HepG2 (cell line): ENCODE measurements at regions not wholly inside any gene's neighbourhood (a gene's known extent, or its start where the extent isn't known, plus 50 kb on each side); places are given as distances from the start of the nearest gene placed in this dataset.

ENCODE experiments used
- ATAC-seq: fragments of 200-7000 bp; cut with Tn5 transposase; 3 replicates; pipeline ENCODE4 v1.9.1; 2020; ENCODE audit warnings: mild to moderate bottlenecking, moderate library complexity
- BruUV-seq: library from RNA; stranded (reverse); fragments of 400-500 nt; replicated peaks from 2 replicates; lab custom pipeline; 2021; lab: Mats Ljungman, UMichigan
- CTCF ChIA-PET: fragments of 300-600 bp; formaldehyde crosslinking; extraction: SDS; loops from one replicate; lab custom pipeline; 2021; ENCODE audit warnings: low total read pairs, inconsistent platforms, low intra/inter-chr PET ratio; lab: Yijun Ruan, JAX
- POLR2A ChIA-PET: fragments of 350-600 bp; sonication (Branson Sonifier 250); formaldehyde crosslinking; loops from one replicate; lab custom pipeline; 2020; ENCODE audit warnings: antibody characterized with exemption, inconsistent platforms; lab: Yijun Ruan, JAX
- DNase-seq: peaks from one replicate; pipeline ENCODE4 v3.0.0-alpha.2; 2015; ENCODE audit warnings: low spot score
- FAIRE-seq: peaks from 3 replicates; lab custom pipeline; 2011; peaks lifted over from hg19 to GRCh38; lab: Jason Lieb, UNC
- H2AFZ ChIP-seq: one replicate; pipeline ENCODE4 v1.6.1; 2011; ENCODE audit warnings: low read length, inconsistent platforms
- H3K27ac ChIP-seq: fragments of 300-600 bp; 3 replicates; pipeline ENCODE4 v1.8.0; 2011; ENCODE audit warnings: mixed run types, mild to moderate bottlenecking, mixed read lengths, low read length, inconsistent platforms; ENCODE audit not compliant: insufficient read depth; ENCODE audit errors: extremely low read length
- H3K27me3 ChIP-seq, 2 experiments: fragments of 200-600 bp in 1 of 2; 2 replicates in 1 of 2; 3 replicates in 1 of 2; pipeline versions ENCODE4 v1.6.0 to v1.8.0; 2011; ENCODE audit warnings: low read length in 2 of 2, mild to moderate bottlenecking in 2 of 2, moderate library complexity in 2 of 2, inconsistent platforms in 1 of 2; ENCODE audit not compliant: insufficient read depth in 2 of 2, control insufficient read depth in 1 of 2
- H3K36me3 ChIP-seq, 2 experiments: fragments of 200-600 bp in 1 of 2; replicated peaks in 1 of 2; 2 replicates in 1 of 2; 3 replicates in 1 of 2; pipeline versions ENCODE4 v1.5.1 to v1.8.0; 2011; ENCODE audit warnings: low read length in 2 of 2, inconsistent platforms in 1 of 2; ENCODE audit not compliant: insufficient read depth in 2 of 2, control insufficient read depth in 1 of 2
- H3K4me1 ChIP-seq: 2 replicates; pipeline ENCODE4 v1.5.1; 2012; ENCODE audit warnings: low read length, inconsistent platforms; ENCODE audit not compliant: insufficient read depth
- H3K4me2 ChIP-seq: 2 replicates; pipeline ENCODE4 v1.6.0; 2011; ENCODE audit warnings: low read depth, low read length, inconsistent platforms
- H3K4me3 ChIP-seq, 3 experiments: fragments of 200-600 bp in 1 of 3; sonication (generic), shearing (Covaris generic) in 1 of 3; replicated peaks in 1 of 3; 2 replicates each; pipeline ENCODE4 v1.5.1; 2011 to 2016; ENCODE audit warnings: low read length in 3 of 3, inconsistent platforms in 2 of 3, low read depth in 2 of 3, mild to moderate bottlenecking in 2 of 3, control low read depth in 1 of 3, mixed read lengths in 1 of 3; ENCODE audit not compliant: insufficient read depth in 1 of 3
- H3K79me2 ChIP-seq: one replicate; pipeline ENCODE4 v1.6.1; 2011; ENCODE audit warnings: low read length, inconsistent platforms; ENCODE audit not compliant: insufficient read depth
- H3K9ac ChIP-seq: 2 replicates; pipeline ENCODE4 v1.6.0; 2011; ENCODE audit warnings: mild to moderate bottlenecking, low read depth, low read length, inconsistent platforms; ENCODE audit not compliant: insufficient read depth
- H3K9me3 ChIP-seq: 2 replicates; pipeline ENCODE4 v1.5.1; 2012; ENCODE audit warnings: mild to moderate bottlenecking, low read length
- H4K20me1 ChIP-seq: 2 replicates; pipeline ENCODE4 v1.6.0; 2011; ENCODE audit warnings: inconsistent platforms, mild to moderate bottlenecking, low read length, moderate library complexity; ENCODE audit not compliant: insufficient read depth
- BRF2 ChIP-seq: sonication (generic); formaldehyde crosslinking; IDR thresholded peaks from 2 replicates; pipeline ENCODE4 v1.8.1; 2022; ENCODE audit warnings: mild to moderate bottlenecking, missing genetic modification reagents
- HHEX ChIP-seq: IDR thresholded peaks from 2 replicates; pipeline ENCODE4 v1.6.1; 2016; ENCODE audit warnings: control low read depth
- IRX3 ChIP-seq: sonication (generic); formaldehyde crosslinking; IDR thresholded peaks from 2 replicates; pipeline ENCODE4 v1.8.1; 2023; ENCODE audit warnings: mild to moderate bottlenecking, low read depth, missing genetic modification reagents, borderline replicate concordance
- MXD4 ChIP-seq: IDR thresholded peaks from 2 replicates; pipeline ENCODE4 v1.6.1; 2016; ENCODE audit warnings: mild to moderate bottlenecking, missing biosample characterization, missing genetic modification reagents
- NCOA2 ChIP-seq: sonication (generic); formaldehyde crosslinking; IDR thresholded peaks from 2 replicates; pipeline ENCODE4 v1.8.0; 2022; ENCODE audit warnings: inconsistent platforms
- PAF1 ChIP-seq: IDR thresholded peaks from 2 replicates; pipeline ENCODE4 v1.6.1; 2016; ENCODE audit warnings: missing genetic modification reagents, missing compliant biosample characterization
- PAX8 ChIP-seq: sonication (generic); formaldehyde crosslinking; IDR thresholded peaks from 2 replicates; pipeline ENCODE4 v1.8.0; 2022; ENCODE audit warnings: mild to moderate bottlenecking, missing genetic modification reagents, borderline replicate concordance
- PHF5A ChIP-seq: IDR thresholded peaks from one replicate; pipeline ENCODE4 v1.6.1; 2018; ENCODE audit warnings: low read depth, missing genetic modification reagents; ENCODE audit not compliant: unreplicated experiment
- POLR2AphosphoS5 ChIP-seq: IDR thresholded peaks from 2 replicates; pipeline ENCODE4 v1.6.1; 2012; ENCODE audit warnings: low read depth, low read length
- RARA ChIP-seq: IDR thresholded peaks from 2 replicates; pipeline ENCODE4 v1.6.1; 2016; ENCODE audit warnings: missing genetic modification reagents, missing compliant biosample characterization
- ZNF468 ChIP-seq: sonication (generic); formaldehyde crosslinking; IDR thresholded peaks from 2 replicates; pipeline ENCODE4 v1.8.0; 2022; ENCODE audit warnings: mild to moderate bottlenecking, moderate library complexity, missing genetic modification reagents
- ZNF614 ChIP-seq: IDR thresholded peaks from 2 replicates; pipeline ENCODE4 v1.6.1; 2018; ENCODE audit warnings: missing biosample characterization, missing genetic modification reagents, inconsistent platforms, borderline replicate concordance
- ZNF841 ChIP-seq: sonication (generic); formaldehyde crosslinking; IDR thresholded peaks from 2 replicates; pipeline ENCODE4 v1.8.1; 2023; ENCODE audit warnings: missing genetic modification reagents, borderline replicate concordance
- ZSCAN20 ChIP-seq: sonication (generic); formaldehyde crosslinking; IDR thresholded peaks from 2 replicates; pipeline ENCODE4 v1.4.0; 2020; ENCODE audit warnings: missing genetic modification reagents, mild to moderate bottlenecking, borderline replicate concordance
- WGBS: methylation state at CpG from one replicate; pipeline ENCODE4 v1.1.6; 2017; ENCODE audit warnings: low lambda C conversion rate; 5-methylcytosine and 5-hydroxymethylcytosine counted together
- in situ Hi-C: cut with HindIII; loops from 2 replicates; pipeline ENCODE4 v1.10.0; 2017; ENCODE audit warnings: low pct_unique_long_range_greater_than_20kb; ENCODE audit not compliant: extremely low pct_ligation_motif_present
- intact Hi-C: fragments of 100-400 bp; cut with micrococcal nuclease; formaldehyde crosslinking; loops from one replicate; pipeline ENCODE4 v1.10.0; 2022; ENCODE audit not compliant: unreplicated experiment
- TF ChIP-seq, protein P1 (sequence below): sonication (generic); formaldehyde crosslinking; IDR thresholded peaks from 2 replicates; pipeline ENCODE4 v1.5.0; 2020; ENCODE audit warnings: missing genetic modification reagents
- TF ChIP-seq, protein P2 (sequence below): sonication (generic); formaldehyde crosslinking; IDR thresholded peaks from 2 replicates; pipeline ENCODE4 v1.5.0; 2020; ENCODE audit warnings: mild to moderate bottlenecking, missing genetic modification reagents
- TF ChIP-seq, protein P3 (sequence below): sonication (generic); formaldehyde crosslinking; IDR thresholded peaks from 2 replicates; pipeline ENCODE4 v1.5.0; 2020; ENCODE audit warnings: mild to moderate bottlenecking, missing genetic modification reagents
- TF ChIP-seq, protein P4 (sequence below): sonication (generic); formaldehyde crosslinking; IDR thresholded peaks from 2 replicates; pipeline ENCODE4 v1.9.0; 2021; ENCODE audit warnings: missing genetic modification reagents, mild to moderate bottlenecking, borderline replicate concordance

DNA sequence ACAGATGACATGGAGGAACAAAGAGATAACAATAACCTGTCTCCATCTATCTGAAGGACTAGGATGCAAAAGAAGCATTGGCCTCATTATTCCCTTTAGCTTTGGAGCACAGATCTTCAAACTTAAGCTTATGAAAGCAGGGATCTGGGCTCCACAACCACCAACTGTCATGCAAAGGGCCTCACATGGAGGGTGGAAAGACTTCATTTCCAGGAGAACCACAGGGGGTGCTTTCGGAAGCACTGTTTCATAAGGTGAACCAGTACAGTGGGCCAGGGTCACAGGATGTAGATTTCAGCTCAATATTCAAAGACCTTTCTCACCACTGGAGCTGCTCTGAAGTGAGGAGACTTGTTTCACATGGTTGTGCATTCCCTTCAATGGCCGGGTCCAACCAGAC, 55.1 kb upstream of the MYB start:
- DNase-seq (no peak), ATAC-seq (no peak), FAIRE-seq (no peak)
- in situ Hi-C loops (no loop called here), intact Hi-C loops (no loop called here)
- no peak overlapping the region for H3K27ac ChIP-seq
- no peak overlapping the region for H3K9ac ChIP-seq
- H4K20me1 ChIP-seq: no peaks in the 10 kb centered on the region
- ChIA-PET CTCF (no interaction called here), POLR2A (no interaction called here)
- H3K36me3 ChIP-seq: no peaks in the 10 kb centered on the region
- no peaks in the 10 kb centered on the region for H3K27me3 ChIP-seq
- peaks cover 10% of the 10 kb centered on the region for H3K4me1 ChIP-seq
- H2AFZ ChIP-seq: no peak overlapping the region
- WGBS: 87% methylated on average over 2 of the region's 2 CpGs
- no peak overlapping the region for H3K4me3 ChIP-seq
- H3K9me3 ChIP-seq: no peaks in the 10 kb centered on the region
- no peak overlapping the region for H3K4me2 ChIP-seq
- no TSS peak for BruUV-seq
- no peaks in the 10 kb centered on the region for H3K79me2 ChIP-seq
- TF ChIP-seq IRX3 (no peak), POLR2AphosphoS5 (no peak), RARA (CRISPR knock-in tag) (no peak), ZSCAN20 (CRISPR knock-in tag) (no peak), ZNF841 (CRISPR knock-in tag) (no peak), PHF5A (no peak), PAX8 (CRISPR knock-in tag) (no peak), NCOA2 (no peak), ZNF614 (CRISPR knock-in tag) (no peak), MXD4 (CRISPR knock-in tag) (no peak), BRF2 (CRISPR knock-in tag) (no peak), ZNF468 (CRISPR knock-in tag) (no peak), HHEX (CRISPR knock-in tag) (no peak), PAF1 (CRISPR knock-in tag) (no peak)
- TF ChIP-seq, protein P1, sequence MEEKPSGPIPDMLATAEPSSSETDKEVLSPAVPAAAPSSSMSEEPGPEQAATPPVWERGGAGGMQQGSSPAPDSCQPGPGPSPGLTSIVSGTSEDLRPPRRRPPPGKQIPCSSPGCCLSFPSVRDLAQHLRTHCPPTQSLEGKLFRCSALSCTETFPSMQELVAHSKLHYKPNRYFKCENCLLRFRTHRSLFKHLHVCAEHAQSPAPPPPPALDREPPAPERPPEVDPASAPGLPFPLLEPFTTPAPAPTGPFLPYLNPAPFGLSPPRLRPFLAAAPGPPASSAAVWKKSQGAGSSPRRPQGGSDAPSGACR (CRISPR knock-in tag): no peak
- TF ChIP-seq, protein P2, sequence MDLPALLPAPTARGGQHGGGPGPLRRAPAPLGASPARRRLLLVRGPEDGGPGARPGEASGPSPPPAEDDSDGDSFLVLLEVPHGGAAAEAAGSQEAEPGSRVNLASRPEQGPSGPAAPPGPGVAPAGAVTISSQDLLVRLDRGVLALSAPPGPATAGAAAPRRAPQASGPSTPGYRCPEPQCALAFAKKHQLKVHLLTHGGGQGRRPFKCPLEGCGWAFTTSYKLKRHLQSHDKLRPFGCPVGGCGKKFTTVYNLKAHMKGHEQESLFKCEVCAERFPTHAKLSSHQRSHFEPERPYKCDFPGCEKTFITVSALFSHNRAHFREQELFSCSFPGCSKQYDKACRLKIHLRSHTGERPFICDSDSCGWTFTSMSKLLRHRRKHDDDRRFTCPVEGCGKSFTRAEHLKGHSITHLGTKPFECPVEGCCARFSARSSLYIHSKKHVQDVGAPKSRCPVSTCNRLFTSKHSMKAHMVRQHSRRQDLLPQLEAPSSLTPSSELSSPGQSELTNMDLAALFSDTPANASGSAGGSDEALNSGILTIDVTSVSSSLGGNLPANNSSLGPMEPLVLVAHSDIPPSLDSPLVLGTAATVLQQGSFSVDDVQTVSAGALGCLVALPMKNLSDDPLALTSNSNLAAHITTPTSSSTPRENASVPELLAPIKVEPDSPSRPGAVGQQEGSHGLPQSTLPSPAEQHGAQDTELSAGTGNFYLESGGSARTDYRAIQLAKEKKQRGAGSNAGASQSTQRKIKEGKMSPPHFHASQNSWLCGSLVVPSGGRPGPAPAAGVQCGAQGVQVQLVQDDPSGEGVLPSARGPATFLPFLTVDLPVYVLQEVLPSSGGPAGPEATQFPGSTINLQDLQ: no peak
- TF ChIP-seq, protein P3, sequence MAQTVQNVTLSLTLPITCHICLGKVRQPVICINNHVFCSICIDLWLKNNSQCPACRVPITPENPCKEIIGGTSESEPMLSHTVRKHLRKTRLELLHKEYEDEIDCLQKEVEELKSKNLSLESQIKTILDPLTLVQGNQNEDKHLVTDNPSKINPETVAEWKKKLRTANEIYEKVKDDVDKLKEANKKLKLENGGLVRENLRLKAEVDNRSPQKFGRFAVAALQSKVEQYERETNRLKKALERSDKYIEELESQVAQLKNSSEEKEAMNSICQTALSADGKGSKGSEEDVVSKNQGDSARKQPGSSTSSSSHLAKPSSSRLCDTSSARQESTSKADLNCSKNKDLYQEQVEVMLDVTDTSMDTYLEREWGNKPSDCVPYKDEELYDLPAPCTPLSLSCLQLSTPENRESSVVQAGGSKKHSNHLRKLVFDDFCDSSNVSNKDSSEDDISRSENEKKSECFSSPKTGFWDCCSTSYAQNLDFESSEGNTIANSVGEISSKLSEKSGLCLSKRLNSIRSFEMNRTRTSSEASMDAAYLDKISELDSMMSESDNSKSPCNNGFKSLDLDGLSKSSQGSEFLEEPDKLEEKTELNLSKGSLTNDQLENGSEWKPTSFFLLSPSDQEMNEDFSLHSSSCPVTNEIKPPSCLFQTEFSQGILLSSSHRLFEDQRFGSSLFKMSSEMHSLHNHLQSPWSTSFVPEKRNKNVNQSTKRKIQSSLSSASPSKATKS (CRISPR knock-in tag): no peak
- TF ChIP-seq, protein P4, sequence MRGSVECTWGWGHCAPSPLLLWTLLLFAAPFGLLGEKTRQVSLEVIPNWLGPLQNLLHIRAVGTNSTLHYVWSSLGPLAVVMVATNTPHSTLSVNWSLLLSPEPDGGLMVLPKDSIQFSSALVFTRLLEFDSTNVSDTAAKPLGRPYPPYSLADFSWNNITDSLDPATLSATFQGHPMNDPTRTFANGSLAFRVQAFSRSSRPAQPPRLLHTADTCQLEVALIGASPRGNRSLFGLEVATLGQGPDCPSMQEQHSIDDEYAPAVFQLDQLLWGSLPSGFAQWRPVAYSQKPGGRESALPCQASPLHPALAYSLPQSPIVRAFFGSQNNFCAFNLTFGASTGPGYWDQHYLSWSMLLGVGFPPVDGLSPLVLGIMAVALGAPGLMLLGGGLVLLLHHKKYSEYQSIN (CRISPR knock-in tag): no peak
